ENCODE measurements at regions not wholly inside any gene's neighbourhood (a gene's known extent, or its start where the extent isn't known, plus 50 kb on each side); places are given as distances from the start of the nearest gene placed in this dataset.

DNA sequence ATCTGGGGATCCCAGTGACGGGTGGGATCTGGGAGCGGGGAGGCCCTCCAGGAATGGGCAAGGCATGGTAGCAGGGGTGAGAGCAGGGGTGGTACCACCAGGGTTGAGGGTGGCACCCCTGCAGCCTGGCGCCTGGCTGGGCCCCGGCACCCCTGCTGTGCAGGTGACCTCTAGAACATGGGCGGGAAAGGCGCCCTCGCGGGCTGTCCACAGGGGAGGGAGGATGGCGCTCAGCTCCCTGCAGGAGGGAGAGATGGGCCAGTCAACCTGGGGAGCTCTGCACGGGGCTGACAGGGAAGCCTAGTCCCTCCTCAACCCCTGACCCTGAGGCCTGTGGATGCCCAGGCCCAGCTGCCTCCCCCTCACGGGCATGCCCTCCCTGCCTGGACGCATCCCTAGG is 61.6 kb upstream of the SLCO4A1 start:
- TF ChIP-seq, protein P1, sequence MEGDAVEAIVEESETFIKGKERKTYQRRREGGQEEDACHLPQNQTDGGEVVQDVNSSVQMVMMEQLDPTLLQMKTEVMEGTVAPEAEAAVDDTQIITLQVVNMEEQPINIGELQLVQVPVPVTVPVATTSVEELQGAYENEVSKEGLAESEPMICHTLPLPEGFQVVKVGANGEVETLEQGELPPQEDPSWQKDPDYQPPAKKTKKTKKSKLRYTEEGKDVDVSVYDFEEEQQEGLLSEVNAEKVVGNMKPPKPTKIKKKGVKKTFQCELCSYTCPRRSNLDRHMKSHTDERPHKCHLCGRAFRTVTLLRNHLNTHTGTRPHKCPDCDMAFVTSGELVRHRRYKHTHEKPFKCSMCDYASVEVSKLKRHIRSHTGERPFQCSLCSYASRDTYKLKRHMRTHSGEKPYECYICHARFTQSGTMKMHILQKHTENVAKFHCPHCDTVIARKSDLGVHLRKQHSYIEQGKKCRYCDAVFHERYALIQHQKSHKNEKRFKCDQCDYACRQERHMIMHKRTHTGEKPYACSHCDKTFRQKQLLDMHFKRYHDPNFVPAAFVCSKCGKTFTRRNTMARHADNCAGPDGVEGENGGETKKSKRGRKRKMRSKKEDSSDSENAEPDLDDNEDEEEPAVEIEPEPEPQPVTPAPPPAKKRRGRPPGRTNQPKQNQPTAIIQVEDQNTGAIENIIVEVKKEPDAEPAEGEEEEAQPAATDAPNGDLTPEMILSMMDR (IDR thresholded peaks at IDR 0.05): no peak
- DNase-seq (ENCODE audit: low spot score) (no peak), ATAC-seq (ENCODE audit: low FRiP score) (no peak)

DNA sequence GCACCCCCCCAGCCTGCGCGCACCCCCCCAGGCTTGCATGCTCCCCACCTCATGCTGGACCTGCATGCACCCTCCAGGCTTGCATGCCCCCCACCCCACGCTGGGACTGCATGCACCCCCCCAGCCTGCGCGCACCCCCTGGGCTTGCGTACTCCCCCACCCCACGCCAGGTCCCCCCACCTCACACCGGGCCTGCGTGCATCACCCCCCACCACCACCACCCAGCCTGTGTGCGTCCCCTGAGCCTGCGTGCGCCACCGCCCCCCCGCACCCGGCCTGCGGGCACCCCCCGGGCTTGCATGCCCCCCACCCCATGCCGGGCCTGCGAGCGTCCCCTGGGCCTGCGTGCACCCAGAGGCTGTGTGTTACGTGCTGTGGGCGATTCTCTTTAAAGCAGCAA is 61.0 kb upstream of the SLCO4A1 start:
- DNase-seq (ENCODE audit: low spot score): no peak
- ATAC-seq (ENCODE audit: low FRiP score): no peak
- TF ChIP-seq, protein P1 (IDR thresholded peaks at IDR 0.05): no peak

DNA sequence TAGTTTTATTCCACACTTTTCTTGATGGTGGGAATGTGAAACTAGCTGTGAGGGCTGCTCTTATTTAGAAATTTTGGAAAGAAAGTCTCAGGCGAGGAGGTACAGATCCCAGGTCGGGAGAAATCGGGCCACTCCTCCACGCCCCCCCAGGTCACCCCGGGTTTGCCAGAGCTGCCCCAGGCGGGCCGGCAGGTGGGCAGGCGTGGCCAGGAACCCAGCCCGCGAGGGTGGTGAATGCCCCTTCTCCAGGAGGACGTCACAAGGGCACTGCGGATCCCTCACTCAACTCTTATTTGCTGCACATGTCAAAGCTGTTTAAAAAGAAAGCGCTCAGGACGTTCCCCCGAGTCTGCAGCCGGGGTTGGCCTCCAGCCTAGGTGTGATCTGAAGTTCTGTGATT is 60.5 kb upstream of the SLCO4A1 start:
- no peak for ATAC-seq (ENCODE audit: low FRiP score)
- DNase-seq (ENCODE audit: low spot score): no peak
- TF ChIP-seq, protein P1 (IDR thresholded peaks at IDR 0.05): no peak

- no peak for ATAC-seq (ENCODE audit: low FRiP score)
- no peak for DNase-seq (ENCODE audit: low spot score)
- TF ChIP-seq, protein P1 (IDR thresholded peaks at IDR 0.05): no peak
These were observed 58.8 kb upstream of the SLCO4A1 start for GRCh38 chr20:62583424-62583920.

- DNase-seq (ENCODE audit: low spot score) (no peak), ATAC-seq (ENCODE audit: low FRiP score) (no peak)
- TF ChIP-seq, protein P1 (IDR thresholded peaks at IDR 0.05): no peak
These were observed 57.4 kb upstream of the SLCO4A1 start for GRCh38 chr20:62584671-62585460.

GRCh38 chr20:62585461-62585970 is 56.8 kb upstream of the SLCO4A1 start:
- TF ChIP-seq, protein P1 (IDR thresholded peaks at IDR 0.05): no peak
- DNase-seq (ENCODE audit: low spot score) (no peak), ATAC-seq (ENCODE audit: low FRiP score) (no peak)

- no peak for ATAC-seq (ENCODE audit: low FRiP score)
- DNase-seq (ENCODE audit: low spot score): no peak
These were observed 55.5 kb upstream of the SLCO4A1 start for GRCh38 chr20:62586799-62587198.

More at GRCh38 chr20:62586799-62587198, 55.5 kb upstream of the SLCO4A1 start:
- TF ChIP-seq, protein P1 (IDR thresholded peaks at IDR 0.05): no peak
